Fibroblast of the aortic adventitia (primary cell): ENCODE measurements at regions not wholly inside any gene's neighbourhood (a gene's known extent, or its start where the extent isn't known, plus 50 kb on each side); places are given as distances from the start of the nearest gene placed in this dataset.

Experiments
- DNase-seq: peaks from one replicate; pipeline ENCODE4 v3.0.0-alpha.2; 2010; ENCODE audit warnings: low read depth
- H3K4me3 ChIP-seq: 2 replicates; pipeline ENCODE4 v1.5.1; 2011; ENCODE audit warnings: low read depth, mild to moderate bottlenecking, control low read depth, low read length, moderate library complexity
- CTCF ChIP-seq: IDR thresholded peaks from 2 replicates; pipeline ENCODE4 v1.5.1; 2011; ENCODE audit warnings: mild to moderate bottlenecking, low read length, control low read depth, inconsistent platforms; ENCODE audit not compliant: insufficient read depth

GRCh38 chr12:5184186-5184585, 140.5 kb downstream of the KCNA5 start:
- no peak for TF ChIP-seq CTCF
- DNase-seq, result no peak
- no peak overlapping the region for H3K4me3 ChIP-seq

DNA sequence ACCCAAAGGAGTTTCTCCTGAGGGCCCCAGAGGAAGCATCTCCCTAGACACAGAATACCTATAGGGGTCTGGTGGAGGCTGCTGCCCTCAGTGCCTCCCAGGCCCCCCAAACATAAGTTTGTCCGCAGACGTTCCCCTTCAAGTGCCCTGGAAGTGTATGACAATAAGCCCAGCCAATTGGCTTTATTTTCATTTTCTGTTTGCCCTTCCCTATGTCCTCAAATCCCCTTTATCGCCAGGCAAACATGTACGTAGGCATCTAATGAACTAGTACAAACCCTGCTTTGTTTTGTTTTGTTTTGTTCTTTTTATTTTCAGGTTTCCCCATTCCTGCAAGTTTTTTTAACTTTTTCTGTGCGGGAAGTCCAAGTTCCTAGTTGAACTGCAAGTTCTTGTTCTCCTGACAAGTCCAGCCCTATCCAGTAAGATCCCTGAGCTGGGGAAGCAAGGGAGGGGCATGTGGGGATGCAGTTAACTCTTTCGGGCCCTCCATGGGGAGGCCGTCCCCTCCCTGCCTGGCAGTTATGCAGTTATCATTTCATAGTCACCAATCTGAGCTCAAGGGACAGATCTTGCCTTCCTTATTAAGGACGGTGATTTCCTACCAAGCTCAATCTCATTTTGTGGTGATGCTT, 141.9 kb downstream of the KCNA5 start:
- no peak overlapping the region for H3K4me3 ChIP-seq
- no peak for TF ChIP-seq CTCF
- DNase-seq, result no peak

GRCh38 chr12:5186715-5187114, 143.0 kb downstream of the KCNA5 start:
- no peak for TF ChIP-seq CTCF
- H3K4me3 ChIP-seq, result no peak overlapping the region
- no peak for DNase-seq

- no peak for TF ChIP-seq CTCF
Observed at GRCh38 chr12:5187136-5187535, 143.5 kb downstream of the KCNA5 start.

DNA sequence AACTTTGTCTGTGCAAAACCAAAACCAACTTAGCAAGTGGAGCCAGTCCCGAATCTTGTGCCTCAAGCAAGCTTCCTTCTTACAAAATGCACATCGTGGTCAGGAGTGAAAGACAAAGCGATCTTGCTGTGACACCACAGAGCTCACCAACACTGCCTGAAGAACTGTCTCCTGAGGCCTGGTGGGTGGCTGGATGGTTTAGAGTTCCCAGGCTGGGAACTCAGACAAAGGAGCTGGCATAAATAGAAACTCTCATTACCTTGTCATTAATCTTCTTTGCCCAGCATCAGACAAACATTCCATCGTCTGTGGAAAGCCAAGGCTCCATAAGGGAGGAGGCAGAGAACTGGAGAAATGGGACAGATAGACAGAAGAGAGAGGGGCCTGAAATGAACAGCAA, 144.8 kb downstream of the KCNA5 start:
- no peak for DNase-seq
- H3K4me3 ChIP-seq, result no peak overlapping the region
- no peak for TF ChIP-seq CTCF

More at GRCh38 chr12:5187136-5187535, 143.5 kb downstream of the KCNA5 start:
- no peak for DNase-seq
- no peak overlapping the region for H3K4me3 ChIP-seq

GRCh38 chr12:5189173-5189572, 145.5 kb downstream of the KCNA5 start:
- no peak for DNase-seq
- TF ChIP-seq CTCF, result no peak
- H3K4me3 ChIP-seq, result no peak overlapping the region
